ENCODE measurements at regions not wholly inside any gene's neighbourhood (a gene's known extent, or its start where the extent isn't known, plus 50 kb on each side); places are given as distances from the start of the nearest gene placed in this dataset.

DNA sequence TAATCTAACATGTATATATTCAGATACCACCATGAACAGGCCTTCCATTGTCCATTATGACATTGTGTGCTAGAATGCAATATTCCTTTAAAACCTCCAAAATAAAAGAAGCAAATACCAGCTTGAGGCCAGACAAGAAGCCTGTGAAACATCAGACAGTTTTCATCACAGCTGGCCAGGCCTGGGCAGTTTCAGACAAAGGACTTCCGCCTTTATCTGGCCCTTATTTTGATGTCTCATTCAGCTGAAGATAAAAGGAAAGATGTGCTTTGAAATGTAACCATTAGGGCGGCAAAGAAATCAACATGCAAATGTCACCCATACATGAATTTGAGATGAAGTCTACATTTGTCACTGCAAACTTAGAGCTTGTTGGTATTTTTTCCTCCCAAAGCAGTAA is 737.5 kb downstream of the KCNJ2 start:
- TF ChIP-seq, protein P1, sequence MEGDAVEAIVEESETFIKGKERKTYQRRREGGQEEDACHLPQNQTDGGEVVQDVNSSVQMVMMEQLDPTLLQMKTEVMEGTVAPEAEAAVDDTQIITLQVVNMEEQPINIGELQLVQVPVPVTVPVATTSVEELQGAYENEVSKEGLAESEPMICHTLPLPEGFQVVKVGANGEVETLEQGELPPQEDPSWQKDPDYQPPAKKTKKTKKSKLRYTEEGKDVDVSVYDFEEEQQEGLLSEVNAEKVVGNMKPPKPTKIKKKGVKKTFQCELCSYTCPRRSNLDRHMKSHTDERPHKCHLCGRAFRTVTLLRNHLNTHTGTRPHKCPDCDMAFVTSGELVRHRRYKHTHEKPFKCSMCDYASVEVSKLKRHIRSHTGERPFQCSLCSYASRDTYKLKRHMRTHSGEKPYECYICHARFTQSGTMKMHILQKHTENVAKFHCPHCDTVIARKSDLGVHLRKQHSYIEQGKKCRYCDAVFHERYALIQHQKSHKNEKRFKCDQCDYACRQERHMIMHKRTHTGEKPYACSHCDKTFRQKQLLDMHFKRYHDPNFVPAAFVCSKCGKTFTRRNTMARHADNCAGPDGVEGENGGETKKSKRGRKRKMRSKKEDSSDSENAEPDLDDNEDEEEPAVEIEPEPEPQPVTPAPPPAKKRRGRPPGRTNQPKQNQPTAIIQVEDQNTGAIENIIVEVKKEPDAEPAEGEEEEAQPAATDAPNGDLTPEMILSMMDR (IDR thresholded peaks at IDR 0.05) = no peak
- TF ChIP-seq EZH2 (IDR thresholded peaks at IDR 0.05; ENCODE audit: borderline replicate concordance, insufficient read depth, low read depth, low read length, poor library complexity, severe bottlenecking) = no peak

All from B cell (primary cell).